Loucy (cell line): ENCODE measurements at regions not wholly inside any gene's neighbourhood (a gene's known extent, or its start where the extent isn't known, plus 50 kb on each side); places are given as distances from the start of the nearest gene placed in this dataset.

Experiments used
- EZH2phosphoT487 ChIP-seq: fragments of 200-600 bp; IDR thresholded peaks from 2 replicates; pipeline ENCODE4 v1.6.1; 2018; ENCODE audit warnings: antibody characterized with exemption, mild to moderate bottlenecking, moderate library complexity, borderline replicate concordance
- TF ChIP-seq, protein P1 (sequence below): fragments of 200-600 bp; sonication (generic); conservative IDR thresholded peaks from 2 replicates; pipeline ENCODE4 v1.5.1; 2014; ENCODE audit warnings: mild to moderate bottlenecking, antibody characterized with exemption, low read length

DNA sequence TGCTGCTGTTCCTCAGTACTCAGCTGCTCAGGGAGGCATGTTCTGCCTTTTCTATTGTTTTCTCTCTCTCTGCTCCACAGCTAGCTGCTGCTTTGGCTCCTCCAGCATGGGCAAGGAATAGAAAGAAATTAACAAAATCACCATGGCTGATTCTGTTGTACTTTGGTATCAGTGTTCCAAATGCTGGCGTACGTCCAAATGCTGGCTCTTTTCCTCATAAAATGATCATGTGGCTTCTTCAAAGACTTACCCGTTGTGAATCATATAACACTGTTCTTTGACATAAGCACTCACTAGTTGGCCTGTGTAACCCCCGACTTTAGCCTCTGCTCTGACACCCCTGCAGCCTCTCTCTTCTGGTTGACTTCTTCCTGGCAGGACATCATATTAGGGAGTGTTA lies 547.6 kb downstream of the CPS1 start:
- TF ChIP-seq, protein P1, sequence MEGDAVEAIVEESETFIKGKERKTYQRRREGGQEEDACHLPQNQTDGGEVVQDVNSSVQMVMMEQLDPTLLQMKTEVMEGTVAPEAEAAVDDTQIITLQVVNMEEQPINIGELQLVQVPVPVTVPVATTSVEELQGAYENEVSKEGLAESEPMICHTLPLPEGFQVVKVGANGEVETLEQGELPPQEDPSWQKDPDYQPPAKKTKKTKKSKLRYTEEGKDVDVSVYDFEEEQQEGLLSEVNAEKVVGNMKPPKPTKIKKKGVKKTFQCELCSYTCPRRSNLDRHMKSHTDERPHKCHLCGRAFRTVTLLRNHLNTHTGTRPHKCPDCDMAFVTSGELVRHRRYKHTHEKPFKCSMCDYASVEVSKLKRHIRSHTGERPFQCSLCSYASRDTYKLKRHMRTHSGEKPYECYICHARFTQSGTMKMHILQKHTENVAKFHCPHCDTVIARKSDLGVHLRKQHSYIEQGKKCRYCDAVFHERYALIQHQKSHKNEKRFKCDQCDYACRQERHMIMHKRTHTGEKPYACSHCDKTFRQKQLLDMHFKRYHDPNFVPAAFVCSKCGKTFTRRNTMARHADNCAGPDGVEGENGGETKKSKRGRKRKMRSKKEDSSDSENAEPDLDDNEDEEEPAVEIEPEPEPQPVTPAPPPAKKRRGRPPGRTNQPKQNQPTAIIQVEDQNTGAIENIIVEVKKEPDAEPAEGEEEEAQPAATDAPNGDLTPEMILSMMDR, result no peak
- no peak for TF ChIP-seq EZH2phosphoT487
